Cardiac fibroblast (primary cell): ENCODE measurements at regions not wholly inside any gene's neighbourhood (a gene's known extent, or its start where the extent isn't known, plus 50 kb on each side); places are given as distances from the start of the nearest gene placed in this dataset.

Source experiments
- DNase-seq, 2 donors: peaks; one replicate each; pipeline versions ENCODE4 v3.0.0 to v3.0.0-alpha.2; 2010; ENCODE audit warnings: low read depth in 2 of 2
- H3K4me3 ChIP-seq, 2 donors: replicated peaks in 1 of 2; 1 replicate in 1 of 2; 2 replicates in 1 of 2; pipeline ENCODE4 v1.5.1; 2011; ENCODE audit warnings: low read depth in 2 of 2, low read length in 2 of 2, mild to moderate bottlenecking in 2 of 2, moderate library complexity in 1 of 2
- CTCF ChIP-seq: IDR thresholded peaks from one replicate; pipeline ENCODE4 v1.5.1; 2011; ENCODE audit warnings: low read depth, mild to moderate bottlenecking, low read length, inconsistent platforms

- no peak for DNase-seq
- TF ChIP-seq CTCF: no peak
Observed at GRCh38 chr4:171288816-171289432, 524.3 kb upstream of the GALNTL6 start.

GRCh38 chr4:171281359-171281758 lies 531.8 kb upstream of the GALNTL6 start:
- no peak for DNase-seq
- no peak overlapping the region for H3K4me3 ChIP-seq
- no peak for TF ChIP-seq CTCF

More at GRCh38 chr4:171288816-171289432, 524.3 kb upstream of the GALNTL6 start:
- no peak overlapping the region for H3K4me3 ChIP-seq

- no peak for TF ChIP-seq CTCF
- no peak overlapping the region for H3K4me3 ChIP-seq
- no peak for DNase-seq
Observed at GRCh38 chr4:171279131-171279530, 534.1 kb upstream of the GALNTL6 start.

DNA sequence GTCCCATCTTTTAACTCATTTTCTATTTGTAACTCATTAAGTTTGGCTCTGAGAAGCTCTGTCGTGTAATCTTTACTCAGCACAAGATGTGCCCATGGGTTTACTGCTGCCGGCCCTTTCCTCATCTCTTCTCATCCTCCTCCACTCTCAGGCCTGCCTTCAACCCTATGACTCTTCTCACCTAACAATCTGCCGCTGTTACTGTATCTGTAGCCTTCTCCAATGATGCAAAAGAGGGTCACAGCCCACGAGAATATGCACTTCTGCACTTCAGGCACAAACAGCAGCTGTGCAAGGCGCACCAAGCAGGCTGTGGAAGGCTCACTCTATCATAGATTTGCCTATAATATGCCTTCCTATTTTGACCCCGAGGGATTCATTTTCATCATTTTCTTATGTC lies 546.5 kb upstream of the GALNTL6 start:
- no peak for TF ChIP-seq CTCF

DNA sequence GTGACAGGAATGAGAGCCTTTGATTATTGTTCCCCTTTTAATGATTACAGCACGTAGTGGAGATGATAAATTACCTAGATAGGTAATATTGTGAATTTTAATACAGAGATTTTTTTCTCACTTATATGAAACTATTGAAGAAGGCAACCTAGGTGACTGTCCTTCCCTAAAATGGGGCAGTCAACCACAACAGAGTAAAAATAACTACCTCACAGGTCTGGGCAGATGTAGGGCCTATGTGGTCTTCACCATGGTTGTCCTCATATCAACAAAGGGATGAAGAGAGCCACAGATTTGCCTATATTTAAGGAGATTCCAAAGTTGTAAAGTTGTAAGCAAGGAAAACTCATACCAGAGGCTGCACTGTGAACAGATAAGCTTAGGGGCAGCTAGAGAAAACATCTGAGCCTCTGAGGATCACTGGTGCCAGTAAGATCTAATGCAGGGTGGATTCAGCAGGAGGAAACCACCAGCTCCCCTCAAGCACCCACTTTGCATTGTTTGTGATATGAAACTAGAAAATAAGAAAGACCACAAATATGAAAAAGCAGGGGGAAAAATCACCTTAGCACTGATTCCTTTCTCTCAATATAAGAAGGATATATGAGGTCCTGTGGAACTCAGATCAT lies 547.9 kb upstream of the GALNTL6 start:
- no peak for DNase-seq
- H3K4me3 ChIP-seq: no peak overlapping the region
- no peak for TF ChIP-seq CTCF

More for the DNA sequence above, 546.5 kb upstream of the GALNTL6 start:
- DNase-seq: no peak
- no peak overlapping the region for H3K4me3 ChIP-seq

DNA sequence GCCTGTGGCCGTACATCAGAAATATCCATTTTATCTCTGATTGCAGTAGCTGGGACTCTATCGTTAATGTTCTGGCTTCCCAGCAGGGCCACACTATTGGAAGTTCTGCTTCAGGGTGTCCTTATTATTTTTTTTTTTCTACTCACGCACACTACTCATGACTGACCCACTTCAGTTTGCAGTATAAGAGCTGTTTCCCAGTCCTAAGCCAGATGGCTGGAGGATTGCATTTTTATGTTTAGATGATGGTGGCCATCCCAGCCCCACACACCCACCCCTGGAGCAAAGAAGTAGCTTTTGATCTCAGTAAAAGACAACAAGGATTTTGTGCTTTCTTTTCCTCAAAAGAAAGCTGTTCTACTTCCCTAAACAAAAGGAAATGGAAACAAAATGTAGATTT lies 557.0 kb upstream of the GALNTL6 start:
- DNase-seq: no peak
- TF ChIP-seq CTCF: no peak
- no peak overlapping the region for H3K4me3 ChIP-seq

DNA sequence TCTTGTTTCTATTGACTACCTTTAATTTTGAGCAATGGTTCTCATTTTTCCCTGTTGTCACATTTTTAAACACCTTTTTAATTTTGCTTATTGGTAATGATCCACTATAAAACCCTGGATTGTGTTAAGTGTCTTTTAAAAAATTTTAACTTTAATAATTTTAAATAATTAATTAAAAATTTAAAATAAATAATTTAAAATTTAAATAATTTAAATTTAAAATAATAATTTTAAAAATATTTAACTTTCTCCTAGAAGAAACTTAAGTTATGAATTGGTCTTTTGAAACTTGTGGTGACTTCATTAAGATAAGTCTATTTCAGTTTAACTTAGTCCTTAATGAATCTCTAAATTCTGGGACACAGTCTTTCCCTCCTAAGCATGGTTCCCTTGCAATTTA lies 566.3 kb upstream of the GALNTL6 start:
- no peak for TF ChIP-seq CTCF
- no peak for DNase-seq
- no peak overlapping the region for H3K4me3 ChIP-seq
